Neural cell (in vitro differentiated cells): ENCODE measurements at regions not wholly inside any gene's neighbourhood (a gene's known extent, or its start where the extent isn't known, plus 50 kb on each side); places are given as distances from the start of the nearest gene placed in this dataset.

ENCODE experiments used
- H2AFZ ChIP-seq: fragments of 200-600, 300-800 bp; sonication (generic), shearing (Covaris generic); 2 replicates; pipeline ENCODE4 v1.6.0; 2014; ENCODE audit warnings: low read depth, mild to moderate bottlenecking, antibody characterized with exemption, low read length, moderate library complexity
- H3F3A ChIP-seq: fragments of 200-600 bp; shearing (Covaris generic); 2 replicates; pipeline ENCODE4 v1.6.1; 2016; ENCODE audit warnings: mild to moderate bottlenecking, moderate library complexity, mixed read lengths, antibody characterized with exemption, low read length; ENCODE audit not compliant: insufficient read depth, poor library complexity, severe bottlenecking
- H3K27ac ChIP-seq: fragments of 200-600, 300-800 bp; sonication (generic), shearing (Covaris generic); 2 replicates; pipeline ENCODE4 v1.5.1; 2014; ENCODE audit warnings: mild to moderate bottlenecking, low read length, moderate library complexity
- H3K27me3 ChIP-seq: fragments of 300-800, 200-600 bp; sonication (generic), shearing (Covaris generic); 2 replicates; pipeline ENCODE4 v1.6.0; 2014; ENCODE audit warnings: mild to moderate bottlenecking, low read depth, low read length, moderate library complexity; ENCODE audit not compliant: insufficient read depth
- H3K36me3 ChIP-seq: fragments of 300-800, 200-600 bp; sonication (generic), shearing (Covaris generic); 2 replicates; pipeline ENCODE4 v1.5.1; 2014; ENCODE audit warnings: mild to moderate bottlenecking, antibody characterized with exemption, low read length, moderate library complexity; ENCODE audit not compliant: insufficient read depth
- H3K4me2 ChIP-seq: fragments of 300-800, 200-600 bp; sonication (generic), shearing (Covaris generic); 2 replicates; pipeline ENCODE4 v1.6.0; 2014; ENCODE audit warnings: mild to moderate bottlenecking, low read length
- H3K4me3 ChIP-seq: fragments of 300-800, 200-600 bp; sonication (generic), shearing (Covaris generic); 2 replicates; pipeline ENCODE4 v1.5.1; 2014; ENCODE audit warnings: mild to moderate bottlenecking, low read length, moderate library complexity
- H3K79me2 ChIP-seq: fragments of 200-600 bp; shearing (Covaris generic); replicated peaks from 2 replicates; pipeline ENCODE4 v1.6.0; 2014; ENCODE audit warnings: mild to moderate bottlenecking, low read length, moderate library complexity; ENCODE audit not compliant: insufficient read depth
- H3K9ac ChIP-seq: fragments of 300-800, 200-600 bp; sonication (generic), shearing (Covaris generic); 2 replicates; pipeline ENCODE4 v1.6.1; 2016; ENCODE audit warnings: mild to moderate bottlenecking, low read length, mixed read lengths
- H3K9me2 ChIP-seq: fragments of 200-600 bp; shearing (Covaris generic); 2 replicates; pipeline ENCODE4 v1.6.1; 2016; ENCODE audit warnings: mild to moderate bottlenecking, low read length, mixed read lengths; ENCODE audit not compliant: insufficient read depth
- H3K9me3 ChIP-seq: fragments of 200-600, 300-800 bp; sonication (generic), shearing (Covaris generic); 2 replicates; pipeline ENCODE4 v1.6.1; 2016; ENCODE audit warnings: mild to moderate bottlenecking, mixed run types, low read length, moderate library complexity, mixed read lengths
- H4K20me1 ChIP-seq: fragments of 200-600 bp; shearing (Covaris generic); 2 replicates; pipeline ENCODE4 v1.6.1; 2016; ENCODE audit warnings: mild to moderate bottlenecking, mixed run types; ENCODE audit not compliant: insufficient read depth
- EP300 ChIP-seq: fragments of 450-650 bp; conservative IDR thresholded peaks from 2 replicates; pipeline ENCODE4 v1.6.1; 2014; ENCODE audit warnings: antibody characterized with exemption, mild to moderate bottlenecking, moderate library complexity; ENCODE audit not compliant: poor library complexity, severe bottlenecking
- EZH2 ChIP-seq: fragments of 200-600, 300-800 bp; shearing (Covaris generic), sonication (generic); IDR thresholded peaks from 2 replicates; pipeline ENCODE4 v1.6.1; 2014; ENCODE audit warnings: antibody characterized with exemption, low read length, borderline replicate concordance, mild to moderate bottlenecking; ENCODE audit not compliant: insufficient read depth, poor library complexity, severe bottlenecking
- MXI1 ChIP-seq: fragments of 450-650 bp; conservative IDR thresholded peaks from 2 replicates; pipeline ENCODE4 v1.6.1; 2014; ENCODE audit warnings: antibody characterized with exemption, mild to moderate bottlenecking; ENCODE audit not compliant: poor library complexity, severe bottlenecking
- POLR2AphosphoS5 ChIP-seq: IDR thresholded peaks from 2 replicates; pipeline ENCODE4 v1.6.1; 2012
- RAD21 ChIP-seq: fragments of 450-650 bp; conservative IDR thresholded peaks from 2 replicates; pipeline ENCODE4 v1.6.1; 2014; ENCODE audit warnings: antibody characterized with exemption, mild to moderate bottlenecking, moderate library complexity
- SMC3 ChIP-seq: fragments of 450-650 bp; conservative IDR thresholded peaks from 2 replicates; pipeline ENCODE4 v1.6.1; 2014; ENCODE audit warnings: antibody characterized with exemption, mild to moderate bottlenecking, moderate library complexity; ENCODE audit not compliant: poor library complexity
- TAF1 ChIP-seq: IDR thresholded peaks from 2 replicates; pipeline ENCODE4 v1.6.1; 2012; ENCODE audit warnings: low read depth
- TF ChIP-seq, protein P1 (sequence below): IDR thresholded peaks from 2 replicates; pipeline ENCODE4 v1.6.1; 2012; ENCODE audit warnings: borderline replicate concordance
- TF ChIP-seq, protein P2 (sequence below): fragments of 450-650 bp; IDR thresholded peaks from 2 replicates; pipeline ENCODE4 v1.5.1; 2014; ENCODE audit warnings: antibody characterized with exemption, mild to moderate bottlenecking, moderate library complexity; ENCODE audit not compliant: poor library complexity, severe bottlenecking

DNA sequence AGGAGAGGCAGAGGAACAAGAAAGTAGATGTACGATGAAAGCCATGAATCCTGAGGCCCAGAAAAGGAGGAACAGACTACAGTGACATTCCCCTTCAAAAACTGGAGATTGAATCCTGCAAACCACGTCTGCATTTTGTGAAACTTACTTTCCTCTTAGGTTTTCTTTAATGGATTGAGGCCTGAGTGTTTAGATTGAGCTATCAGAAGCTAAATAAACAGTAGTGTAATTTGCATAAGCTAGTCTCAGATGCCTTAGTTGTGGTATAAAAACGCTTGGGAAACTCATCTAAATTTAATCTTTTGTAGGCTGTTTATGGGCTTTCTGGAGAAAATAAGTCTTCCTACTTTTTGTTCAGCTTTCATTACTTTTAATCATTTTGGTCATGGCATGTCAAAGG, 94.8 kb upstream of the HDAC9 start:
- Histone ChIP-seq H3K79me2 (no peaks in the 10 kb centered on the region), H3K9ac (no peak overlapping the region), H3K27me3 (no peaks in the 10 kb centered on the region), H3K9me3 (no peaks in the 10 kb centered on the region), H3K27ac (no peak overlapping the region), H2AFZ (no peak overlapping the region), H4K20me1 (no peaks in the 10 kb centered on the region), H3F3A (no peaks in the 10 kb centered on the region), H3K9me2 (no peaks in the 10 kb centered on the region), H3K4me2 (no peak overlapping the region), H3K36me3 (no peaks in the 10 kb centered on the region), H3K4me3 (no peak overlapping the region)
- no peak for TF ChIP-seq RAD21
- TF ChIP-seq MXI1: no peak
- no peak for TF ChIP-seq EZH2
- TF ChIP-seq TAF1: no peak
- TF ChIP-seq POLR2AphosphoS5: no peak
- TF ChIP-seq, protein P1, sequence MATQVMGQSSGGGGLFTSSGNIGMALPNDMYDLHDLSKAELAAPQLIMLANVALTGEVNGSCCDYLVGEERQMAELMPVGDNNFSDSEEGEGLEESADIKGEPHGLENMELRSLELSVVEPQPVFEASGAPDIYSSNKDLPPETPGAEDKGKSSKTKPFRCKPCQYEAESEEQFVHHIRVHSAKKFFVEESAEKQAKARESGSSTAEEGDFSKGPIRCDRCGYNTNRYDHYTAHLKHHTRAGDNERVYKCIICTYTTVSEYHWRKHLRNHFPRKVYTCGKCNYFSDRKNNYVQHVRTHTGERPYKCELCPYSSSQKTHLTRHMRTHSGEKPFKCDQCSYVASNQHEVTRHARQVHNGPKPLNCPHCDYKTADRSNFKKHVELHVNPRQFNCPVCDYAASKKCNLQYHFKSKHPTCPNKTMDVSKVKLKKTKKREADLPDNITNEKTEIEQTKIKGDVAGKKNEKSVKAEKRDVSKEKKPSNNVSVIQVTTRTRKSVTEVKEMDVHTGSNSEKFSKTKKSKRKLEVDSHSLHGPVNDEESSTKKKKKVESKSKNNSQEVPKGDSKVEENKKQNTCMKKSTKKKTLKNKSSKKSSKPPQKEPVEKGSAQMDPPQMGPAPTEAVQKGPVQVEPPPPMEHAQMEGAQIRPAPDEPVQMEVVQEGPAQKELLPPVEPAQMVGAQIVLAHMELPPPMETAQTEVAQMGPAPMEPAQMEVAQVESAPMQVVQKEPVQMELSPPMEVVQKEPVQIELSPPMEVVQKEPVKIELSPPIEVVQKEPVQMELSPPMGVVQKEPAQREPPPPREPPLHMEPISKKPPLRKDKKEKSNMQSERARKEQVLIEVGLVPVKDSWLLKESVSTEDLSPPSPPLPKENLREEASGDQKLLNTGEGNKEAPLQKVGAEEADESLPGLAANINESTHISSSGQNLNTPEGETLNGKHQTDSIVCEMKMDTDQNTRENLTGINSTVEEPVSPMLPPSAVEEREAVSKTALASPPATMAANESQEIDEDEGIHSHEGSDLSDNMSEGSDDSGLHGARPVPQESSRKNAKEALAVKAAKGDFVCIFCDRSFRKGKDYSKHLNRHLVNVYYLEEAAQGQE: no peak
- TF ChIP-seq, protein P2, sequence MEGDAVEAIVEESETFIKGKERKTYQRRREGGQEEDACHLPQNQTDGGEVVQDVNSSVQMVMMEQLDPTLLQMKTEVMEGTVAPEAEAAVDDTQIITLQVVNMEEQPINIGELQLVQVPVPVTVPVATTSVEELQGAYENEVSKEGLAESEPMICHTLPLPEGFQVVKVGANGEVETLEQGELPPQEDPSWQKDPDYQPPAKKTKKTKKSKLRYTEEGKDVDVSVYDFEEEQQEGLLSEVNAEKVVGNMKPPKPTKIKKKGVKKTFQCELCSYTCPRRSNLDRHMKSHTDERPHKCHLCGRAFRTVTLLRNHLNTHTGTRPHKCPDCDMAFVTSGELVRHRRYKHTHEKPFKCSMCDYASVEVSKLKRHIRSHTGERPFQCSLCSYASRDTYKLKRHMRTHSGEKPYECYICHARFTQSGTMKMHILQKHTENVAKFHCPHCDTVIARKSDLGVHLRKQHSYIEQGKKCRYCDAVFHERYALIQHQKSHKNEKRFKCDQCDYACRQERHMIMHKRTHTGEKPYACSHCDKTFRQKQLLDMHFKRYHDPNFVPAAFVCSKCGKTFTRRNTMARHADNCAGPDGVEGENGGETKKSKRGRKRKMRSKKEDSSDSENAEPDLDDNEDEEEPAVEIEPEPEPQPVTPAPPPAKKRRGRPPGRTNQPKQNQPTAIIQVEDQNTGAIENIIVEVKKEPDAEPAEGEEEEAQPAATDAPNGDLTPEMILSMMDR: no peak
- no peak for TF ChIP-seq SMC3
- TF ChIP-seq EP300: no peak

DNA sequence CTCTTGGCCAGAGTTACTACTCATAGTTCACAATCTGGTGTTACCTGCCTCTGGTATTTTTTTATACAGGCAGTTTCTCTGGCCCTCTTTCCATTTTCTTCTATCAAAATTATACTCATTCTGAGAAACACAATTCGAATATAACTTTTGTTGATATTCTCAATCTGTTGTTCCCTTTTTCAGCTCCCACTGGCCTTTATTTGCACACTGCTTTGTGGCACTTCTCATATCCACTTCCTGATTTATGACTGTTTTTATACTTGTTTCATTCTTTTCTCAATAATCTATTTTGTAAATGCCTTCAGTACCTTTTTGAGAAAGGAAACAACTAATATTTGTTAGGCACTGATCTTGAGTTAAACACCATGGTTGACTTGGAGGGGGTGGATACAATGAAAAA, 93.8 kb upstream of the HDAC9 start:
- no peaks in the 10 kb centered on the region for H3K27me3 ChIP-seq
- no peaks in the 10 kb centered on the region for H3K79me2 ChIP-seq
- H2AFZ ChIP-seq: no peak overlapping the region
- no peak overlapping the region for H3K4me3 ChIP-seq
- no peak overlapping the region for H3K9ac ChIP-seq
- H3F3A ChIP-seq: no peaks in the 10 kb centered on the region
- no peaks in the 10 kb centered on the region for H3K9me3 ChIP-seq
- no peaks in the 10 kb centered on the region for H3K9me2 ChIP-seq
- TF ChIP-seq, protein P2: no peak
- TF ChIP-seq EZH2: no peak
- TF ChIP-seq, protein P1: no peak
- TF ChIP-seq POLR2AphosphoS5: no peak
- TF ChIP-seq TAF1: no peak
- no peak for TF ChIP-seq EP300
- TF ChIP-seq MXI1: no peak
- no peak for TF ChIP-seq SMC3
- no peak for TF ChIP-seq RAD21
- H3K27ac ChIP-seq: no peak overlapping the region
- H4K20me1 ChIP-seq: no peaks in the 10 kb centered on the region
- no peak overlapping the region for H3K4me2 ChIP-seq
- H3K36me3 ChIP-seq: no peaks in the 10 kb centered on the region
